HL-60/S4 treated with retinoic acid at 250 ng/mL for 4 days and 3 days (cell line): ENCODE measurements at regions not wholly inside any gene's neighbourhood (a gene's known extent, or its start where the extent isn't known, plus 50 kb on each side); places are given as distances from the start of the nearest gene placed in this dataset.

ENCODE experiments used
- in situ Hi-C: fragments of 300-500 bp; cut with MboI; formaldehyde crosslinking; loops from 2 replicates; pipeline ENCODE4 v1.7.0; 2022; ENCODE audit warnings: low sequenced_read_pairs

DNA sequence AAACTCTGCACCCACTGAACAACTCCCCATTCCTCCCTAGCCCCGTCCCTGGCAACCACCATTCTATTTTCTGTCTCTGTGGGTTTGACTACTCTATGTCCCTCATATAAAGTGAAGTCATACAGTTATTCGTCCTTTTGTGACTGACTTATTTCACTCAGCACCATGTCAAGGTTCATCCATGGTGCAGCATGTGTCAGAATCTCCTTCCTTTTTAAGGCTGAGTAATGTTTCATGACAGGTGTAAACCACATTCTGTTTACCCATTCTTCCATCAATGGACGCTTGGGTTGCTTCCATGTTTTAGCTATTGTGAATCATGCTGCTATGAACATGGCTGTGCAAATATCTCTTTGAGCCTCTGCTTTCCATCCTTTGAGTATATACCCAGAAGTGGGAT lies 192.3 kb upstream of the NSMCE3 start:
- in situ Hi-C loops: no loop called here

- in situ Hi-C loops: no loop called here
Observed at GRCh38 chr15:29458361-29458760, 188.7 kb upstream of the NSMCE3 start.

DNA sequence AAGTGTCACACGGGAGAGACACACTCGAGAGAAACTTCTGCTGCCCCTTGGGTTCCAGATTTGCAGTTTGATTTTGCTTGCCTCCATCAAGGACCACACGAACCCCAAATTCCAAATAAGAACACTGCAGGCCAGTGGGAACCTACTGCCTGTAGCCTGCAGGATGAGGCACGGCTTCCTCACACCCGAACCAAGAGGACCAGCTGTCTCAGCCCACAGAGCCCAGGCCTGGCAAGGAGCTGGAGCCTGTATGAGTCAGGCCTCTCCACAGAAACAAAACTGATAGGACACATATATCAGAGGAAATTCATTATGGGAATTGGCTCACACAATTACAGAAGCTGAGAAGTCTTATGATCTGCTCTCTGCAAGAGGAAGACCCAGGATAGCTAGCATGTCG lies 188.1 kb upstream of the NSMCE3 start:
- in situ Hi-C loops: no loop called here

DNA sequence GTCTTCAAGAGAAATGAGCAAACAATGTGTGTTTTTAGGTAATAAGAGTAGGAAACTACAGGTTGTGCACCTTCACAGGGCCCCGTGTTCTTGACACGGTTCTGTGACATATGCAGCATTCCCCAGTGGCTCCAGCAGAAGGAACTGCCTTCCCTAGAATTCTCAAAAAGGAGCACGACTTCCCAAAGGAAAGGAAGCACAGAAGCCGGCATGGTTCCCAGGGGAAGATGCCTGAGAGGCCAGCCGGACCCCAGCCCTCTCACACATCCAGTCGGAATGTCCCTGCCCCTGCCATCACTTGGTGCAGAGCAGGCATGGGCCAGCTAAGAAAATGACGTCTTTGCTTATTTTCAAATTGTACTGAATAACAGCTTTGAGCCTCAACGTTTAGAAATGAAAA lies 187.3 kb upstream of the NSMCE3 start:
- in situ Hi-C loops: no loop called here

GRCh38 chr15:29456255-29456654 lies 186.6 kb upstream of the NSMCE3 start:
- in situ Hi-C loops: no loop called here

- in situ Hi-C loops: no loop called here
Observed at GRCh38 chr15:29455530-29455929, 185.9 kb upstream of the NSMCE3 start.

DNA sequence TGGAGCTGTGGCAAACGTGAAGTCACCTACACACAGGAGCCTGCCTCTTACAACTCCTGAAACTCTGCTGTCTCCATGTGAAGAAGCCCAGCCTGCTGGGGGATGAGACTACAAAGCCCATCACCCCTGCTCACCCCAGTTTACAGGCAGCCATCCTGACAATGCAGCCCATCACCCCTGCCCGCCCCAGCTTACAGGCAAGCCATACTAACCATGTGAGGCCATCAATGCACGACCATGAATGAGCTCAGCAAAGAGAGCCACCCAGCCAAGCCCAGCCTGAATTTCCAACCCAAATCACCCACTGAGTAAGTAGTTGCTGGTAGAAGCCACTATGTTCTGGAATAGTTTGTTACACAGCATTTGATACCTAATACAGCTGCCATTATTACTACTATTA lies 185.4 kb upstream of the NSMCE3 start:
- in situ Hi-C loops: no loop called here

- in situ Hi-C loops: no loop called here
Observed at GRCh38 chr15:29454506-29454905, 184.9 kb upstream of the NSMCE3 start.

- in situ Hi-C loops: no loop called here
Observed at GRCh38 chr15:29452881-29453731, 183.5 kb upstream of the NSMCE3 start.

DNA sequence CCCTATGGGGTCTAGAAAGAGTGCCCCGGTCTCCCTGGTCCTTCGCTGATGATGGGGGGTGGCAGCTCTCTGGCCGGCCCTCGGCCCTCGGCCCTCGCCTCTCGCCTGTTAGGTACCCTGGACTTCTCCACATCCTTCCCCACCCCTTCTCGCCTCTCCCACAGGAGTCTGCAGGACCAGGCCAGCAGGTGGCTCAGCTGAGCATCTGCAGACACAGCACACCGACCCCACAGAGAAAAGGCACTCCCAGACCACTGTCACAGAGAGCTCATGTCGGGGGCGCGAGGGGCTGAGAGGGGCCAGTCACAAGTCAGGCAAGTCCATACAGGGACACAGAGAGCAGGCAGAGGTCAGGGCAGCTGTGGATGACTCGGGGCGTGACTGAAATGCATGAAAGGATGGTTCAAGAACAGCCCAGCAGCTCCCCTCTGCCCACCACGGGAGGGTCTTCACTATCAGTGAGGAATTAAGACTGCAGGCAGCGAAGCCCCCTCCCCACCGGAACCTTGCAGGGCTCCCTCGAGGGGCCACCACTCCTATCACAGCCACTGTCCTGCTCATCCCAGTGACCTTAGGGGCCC lies 181.7 kb upstream of the NSMCE3 start:
- in situ Hi-C loops: no loop called here

- in situ Hi-C loops: no loop called here
Observed at GRCh38 chr15:29449136-29449535, 179.5 kb upstream of the NSMCE3 start.

- in situ Hi-C loops: no loop called here
Observed at GRCh38 chr15:29448320-29448719, 178.7 kb upstream of the NSMCE3 start.

GRCh38 chr15:29446480-29446879 lies 176.9 kb upstream of the NSMCE3 start:
- in situ Hi-C loops: no loop called here

DNA sequence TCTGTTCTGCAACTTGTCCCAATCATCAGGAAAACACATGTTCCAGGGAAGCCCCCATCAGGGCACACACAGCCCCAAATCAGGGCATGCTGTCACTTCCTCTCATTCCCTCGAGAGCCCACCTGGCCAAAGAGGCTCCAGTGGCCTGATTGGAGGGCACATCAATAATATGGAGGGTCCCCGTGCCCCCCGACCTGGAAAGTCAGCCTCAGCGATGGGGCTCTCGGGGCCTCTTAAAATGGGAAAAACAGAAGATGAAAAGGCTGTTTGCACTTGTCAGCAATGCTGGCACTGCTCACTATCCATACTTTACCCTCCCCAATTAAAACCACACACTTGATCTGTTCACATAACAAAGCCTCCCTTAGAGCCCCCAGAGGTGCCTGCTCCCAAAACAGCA lies 172.9 kb upstream of the NSMCE3 start:
- in situ Hi-C loops: no loop called here

DNA sequence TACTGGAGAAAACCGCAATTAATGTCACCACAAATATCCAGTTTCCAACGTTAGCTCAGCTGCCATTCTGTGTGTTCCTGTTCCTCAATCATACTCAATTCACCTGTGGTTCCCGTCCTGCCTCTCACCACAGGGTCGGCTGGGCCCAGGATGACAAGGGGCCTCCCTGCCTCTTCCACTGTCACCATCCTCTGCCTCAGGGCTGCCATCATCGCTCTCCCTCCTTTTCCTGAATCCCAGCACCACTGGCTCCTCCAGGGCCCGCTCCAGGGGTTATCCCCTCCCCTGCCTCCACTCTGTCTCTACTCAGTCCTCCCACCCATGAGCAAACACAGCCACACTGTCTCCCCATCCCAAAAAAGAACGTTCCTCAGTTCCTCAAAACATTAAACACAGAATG lies 170.9 kb upstream of the NSMCE3 start:
- in situ Hi-C loops: no loop called here

GRCh38 chr15:29438703-29439055 lies 169.1 kb upstream of the NSMCE3 start:
- in situ Hi-C loops: no loop called here

DNA sequence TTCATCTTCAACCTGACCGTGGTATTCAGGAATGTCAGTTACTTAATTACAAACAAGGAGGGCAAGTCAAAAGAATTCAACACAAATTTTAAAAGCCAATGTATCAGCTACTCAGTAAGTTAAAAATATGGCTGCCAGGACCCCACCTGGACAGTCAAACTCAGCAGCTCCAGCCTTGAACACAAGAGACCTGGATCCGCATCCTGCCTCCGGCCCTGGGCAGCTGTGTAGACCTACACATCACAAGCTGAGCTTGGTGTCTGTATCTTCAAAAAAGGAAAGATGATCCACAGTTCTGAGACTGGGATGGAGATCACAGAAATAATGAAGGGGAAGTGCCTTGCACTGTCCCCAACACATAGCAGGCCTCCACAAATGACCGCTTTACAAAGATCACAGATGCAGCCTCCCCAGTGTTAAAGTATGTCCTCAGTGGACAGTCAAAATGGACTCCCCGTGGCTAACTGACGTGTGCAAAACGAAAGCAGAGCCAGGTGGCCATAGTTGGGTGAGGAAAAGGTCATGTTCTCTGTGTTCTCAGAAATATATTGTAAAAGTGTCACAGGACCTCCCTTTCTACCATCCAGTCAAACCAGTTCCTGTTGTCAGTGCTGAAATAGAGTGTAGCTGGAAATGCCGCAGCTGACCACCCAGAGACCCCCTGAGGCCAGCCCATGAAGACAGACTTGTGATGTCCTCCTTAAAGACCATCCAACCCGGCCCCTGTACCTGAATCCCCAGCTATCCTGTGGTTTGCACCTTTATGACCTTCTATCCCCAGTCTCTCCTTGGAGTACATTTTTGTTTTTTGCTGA lies 168.5 kb upstream of the NSMCE3 start:
- in situ Hi-C loops: no loop called here

DNA sequence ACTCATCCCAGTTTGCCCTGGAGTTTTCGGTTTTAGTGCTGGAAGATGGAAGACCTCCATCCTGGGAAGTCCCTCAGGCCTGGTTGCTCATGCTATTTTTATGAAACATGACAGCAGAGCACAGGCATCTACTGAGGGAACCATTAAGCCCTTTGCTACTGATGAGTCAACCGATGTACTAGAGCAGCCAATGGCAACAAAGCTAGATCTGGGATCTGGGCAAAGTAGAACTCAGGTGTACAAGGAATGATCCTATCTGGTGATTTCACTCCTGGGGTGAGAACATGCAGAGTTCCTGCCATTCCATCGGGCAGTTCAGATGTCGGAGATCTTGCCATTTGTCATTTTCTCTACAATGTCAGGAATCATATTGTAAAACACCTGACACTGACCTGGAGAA lies 166.2 kb upstream of the NSMCE3 start:
- in situ Hi-C loops: no loop called here

DNA sequence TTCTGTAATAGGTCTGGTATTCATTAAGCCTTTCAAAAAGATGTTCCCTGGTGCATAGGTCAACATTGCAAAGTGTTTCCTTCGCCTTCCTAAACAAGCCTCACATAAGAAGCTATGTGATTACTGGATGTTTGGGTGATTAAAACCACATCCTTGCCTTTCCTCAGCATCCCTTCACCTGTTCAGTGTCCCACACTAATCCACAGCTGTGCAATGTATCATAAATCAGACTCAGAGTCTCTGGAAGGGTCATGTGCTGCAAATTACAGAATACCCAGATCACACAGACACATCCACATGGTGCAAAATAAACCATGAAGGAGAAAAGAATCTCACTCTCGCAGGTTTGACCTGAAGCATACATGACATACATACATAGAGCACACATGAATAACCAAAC lies 164.7 kb upstream of the NSMCE3 start:
- in situ Hi-C loops: no loop called here

- in situ Hi-C loops: no loop called here
Observed at GRCh38 chr15:29433507-29434248, 164.1 kb upstream of the NSMCE3 start.

GRCh38 chr15:29433050-29433318 lies 163.4 kb upstream of the NSMCE3 start:
- in situ Hi-C loops: no loop called here
